NCI-H526 (cell line): ENCODE measurements at regions not wholly inside any gene's neighbourhood (a gene's known extent, or its start where the extent isn't known, plus 50 kb on each side); places are given as distances from the start of the nearest gene placed in this dataset.

Experiments
- DNase-seq, 2 experiments: peaks; one replicate each; lab custom pipeline; 2025; lab: John Stamatoyannopoulos, UW

DNA sequence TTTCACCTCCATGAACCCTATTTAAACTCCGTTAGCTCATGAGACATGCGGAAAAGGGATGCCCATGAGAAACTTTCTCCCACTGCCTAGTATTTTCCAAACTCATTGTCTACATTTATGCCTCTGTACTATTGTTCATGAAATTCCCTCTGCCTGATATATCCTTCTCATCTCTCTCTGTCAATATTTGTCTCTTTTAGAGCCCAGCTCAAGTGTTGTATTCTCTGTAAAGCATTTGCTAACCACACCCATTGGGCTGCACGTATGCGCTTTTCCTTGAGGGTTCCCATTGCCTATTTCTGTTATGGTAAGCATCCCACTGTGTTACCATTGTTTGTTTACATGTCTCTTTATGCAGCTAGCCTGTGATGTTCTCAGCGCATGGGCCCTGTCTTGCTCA lies 211.4 kb downstream of the MDFIC start:
- DNase-seq: no peak

DNA sequence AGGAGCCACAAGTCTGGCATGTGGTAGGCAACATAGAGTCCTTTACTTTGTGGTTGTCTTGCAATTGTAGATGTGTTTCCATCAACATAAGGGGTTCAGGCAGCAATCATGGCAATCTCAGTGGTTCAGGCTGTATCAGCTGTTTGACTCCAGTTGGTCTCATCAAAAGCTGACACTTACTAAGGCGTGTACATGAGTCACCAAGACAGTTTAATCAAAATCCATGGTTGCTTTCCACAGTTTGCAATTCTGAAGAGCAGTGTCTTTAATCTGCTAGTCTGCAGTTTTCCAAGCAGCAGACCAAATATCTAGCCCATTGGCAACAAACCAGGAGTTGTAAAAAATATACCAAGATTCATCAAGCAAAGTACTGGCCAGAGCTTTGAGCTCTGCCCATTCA lies 210.2 kb downstream of the MDFIC start:
- no peak for DNase-seq

DNA sequence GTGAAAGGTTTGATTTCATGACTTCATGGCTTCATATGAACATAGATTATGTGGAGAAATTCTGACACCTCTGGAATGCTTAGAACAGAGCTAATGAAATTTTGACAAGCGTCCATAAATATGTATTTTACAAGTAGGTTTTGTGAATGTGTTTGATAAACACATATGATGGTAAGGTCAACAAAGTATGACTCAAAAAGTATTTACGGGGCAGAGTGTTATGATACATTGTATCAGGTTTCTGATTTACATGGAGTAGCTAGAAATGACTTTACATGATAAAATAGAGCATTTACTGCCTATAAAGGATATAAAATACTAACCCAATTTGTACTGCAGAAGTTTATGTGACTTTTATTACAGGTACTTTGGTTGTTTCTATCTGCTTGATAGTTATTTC lies 206.3 kb downstream of the MDFIC start:
- no peak for DNase-seq

DNA sequence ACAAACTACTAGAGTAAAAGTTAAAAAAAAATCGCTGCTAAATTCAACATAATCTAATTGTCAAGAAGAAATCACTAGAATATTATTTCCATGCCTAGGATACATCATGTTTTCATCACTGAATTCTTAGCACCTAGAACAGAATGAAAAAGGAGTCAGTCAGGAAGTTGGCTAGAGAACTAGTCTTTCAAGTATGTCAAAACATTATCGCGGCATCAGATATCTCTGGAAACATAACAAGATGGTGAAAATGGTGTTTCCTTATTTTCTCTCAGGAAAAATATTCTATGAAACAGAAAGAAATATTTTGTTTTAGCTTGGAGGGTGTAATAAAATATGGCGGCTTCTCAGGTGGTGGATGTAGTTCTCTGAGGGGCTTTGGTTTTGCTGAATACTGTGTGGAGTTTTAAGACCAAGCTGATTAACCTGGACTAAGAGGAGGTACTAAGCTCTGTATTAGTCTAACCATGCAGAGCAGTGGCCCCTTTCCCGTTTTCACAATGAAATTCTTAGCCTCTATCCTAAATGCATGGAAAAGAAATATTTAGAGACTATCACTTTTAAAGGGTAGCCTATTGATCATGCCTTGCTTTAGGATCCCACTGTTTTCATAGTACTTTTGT lies 205.6 kb downstream of the MDFIC start:
- no peak for DNase-seq

DNA sequence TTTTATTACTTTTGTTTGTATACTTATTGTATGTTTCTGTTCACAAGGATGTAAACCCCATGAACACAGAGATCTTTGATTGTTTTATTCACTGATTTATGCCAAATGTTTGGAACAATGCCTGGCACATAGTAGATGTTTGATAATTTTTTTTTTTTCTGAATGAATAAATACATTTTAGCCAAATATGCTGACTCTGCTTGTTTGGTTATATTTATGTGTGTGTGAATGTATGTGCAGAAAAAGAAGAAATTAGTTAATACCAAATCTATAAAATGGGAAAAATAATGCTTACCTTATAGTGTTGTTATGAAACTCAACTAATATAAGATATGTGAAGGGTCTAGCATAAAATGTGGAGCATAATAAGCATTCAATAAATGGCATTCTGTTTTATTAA lies 203.9 kb downstream of the MDFIC start:
- no peak for DNase-seq

DNA sequence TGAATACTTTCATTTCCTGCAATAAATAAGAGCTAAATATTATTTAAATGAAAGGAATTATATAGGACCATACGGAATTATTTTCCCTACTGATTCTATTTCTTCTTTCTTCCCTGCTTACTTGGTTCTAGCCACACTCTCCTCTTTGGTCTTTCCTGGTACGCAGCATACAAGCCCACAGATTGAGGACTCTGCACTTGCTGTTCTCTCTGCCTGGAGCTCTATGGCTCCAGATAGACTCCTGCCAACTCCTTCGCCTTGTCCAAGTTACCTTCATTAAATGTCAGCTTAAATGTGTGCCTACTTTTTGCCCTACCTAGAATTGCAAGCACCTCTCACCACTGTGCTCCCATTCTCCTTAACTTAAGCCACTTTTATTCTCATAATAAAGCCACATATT lies 203.4 kb downstream of the MDFIC start:
- no peak for DNase-seq

DNA sequence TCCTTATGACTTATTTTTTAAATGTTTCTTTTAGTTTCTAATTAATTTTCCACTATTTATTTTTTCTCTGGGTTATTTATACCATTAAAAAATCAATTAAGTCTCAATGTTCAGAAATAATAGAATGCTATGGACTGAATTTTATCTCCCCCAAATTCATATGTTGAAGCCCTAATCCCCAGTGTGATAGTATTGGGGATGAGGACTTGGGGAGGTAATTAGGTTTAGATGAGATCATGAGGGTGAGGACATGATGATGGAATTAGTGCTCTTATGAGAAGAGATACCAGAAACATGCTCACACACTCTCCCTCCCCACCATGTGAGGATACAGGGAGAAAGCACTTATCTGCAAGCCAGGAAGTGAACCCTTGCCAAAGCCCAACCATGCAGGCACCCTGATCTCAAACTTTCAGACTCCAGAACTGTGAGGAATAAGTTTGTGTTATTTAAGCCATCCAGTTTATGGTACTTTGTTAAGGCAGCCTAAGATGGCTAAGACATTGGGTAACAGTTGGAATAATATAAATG lies 202.6 kb downstream of the MDFIC start:
- DNase-seq: no peak

DNA sequence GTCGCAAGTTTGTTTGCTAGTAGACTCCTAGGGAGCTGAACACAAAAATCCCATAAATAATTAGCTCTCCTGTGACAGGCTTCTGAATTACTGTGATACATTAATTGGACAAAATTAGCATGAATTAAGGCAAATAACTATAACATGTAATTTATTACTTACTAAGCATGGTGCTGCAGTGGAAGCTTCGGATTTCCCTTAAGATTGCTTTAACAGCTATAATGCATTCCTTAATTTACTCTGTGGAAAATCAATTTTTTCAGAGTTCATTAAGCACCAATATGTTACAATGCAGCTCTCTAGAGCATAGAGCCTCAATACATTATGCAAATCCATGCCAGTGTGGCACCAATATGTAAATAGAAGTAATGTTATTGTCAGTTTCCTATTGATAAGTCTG lies 201.5 kb downstream of the MDFIC start:
- DNase-seq: no peak

DNA sequence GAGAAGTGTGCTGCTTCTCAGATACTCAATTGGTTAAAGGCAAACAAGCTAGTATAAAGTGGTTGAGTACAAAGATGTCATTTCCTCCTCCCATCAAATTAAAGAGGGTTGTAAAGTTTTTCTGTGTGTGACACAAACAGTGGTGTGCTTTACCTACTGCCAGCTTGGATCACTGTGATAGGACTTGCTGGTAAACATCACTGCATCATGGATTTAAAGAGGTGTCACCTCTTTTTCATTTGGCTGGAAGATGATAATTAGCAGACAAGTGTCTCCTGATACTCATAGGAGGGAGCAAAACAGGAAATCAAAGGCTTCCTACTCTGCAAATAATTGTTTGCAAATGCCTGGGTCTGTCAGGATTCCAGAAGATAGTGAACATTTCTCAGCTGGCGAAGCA lies 200.5 kb downstream of the MDFIC start:
- DNase-seq: no peak

DNA sequence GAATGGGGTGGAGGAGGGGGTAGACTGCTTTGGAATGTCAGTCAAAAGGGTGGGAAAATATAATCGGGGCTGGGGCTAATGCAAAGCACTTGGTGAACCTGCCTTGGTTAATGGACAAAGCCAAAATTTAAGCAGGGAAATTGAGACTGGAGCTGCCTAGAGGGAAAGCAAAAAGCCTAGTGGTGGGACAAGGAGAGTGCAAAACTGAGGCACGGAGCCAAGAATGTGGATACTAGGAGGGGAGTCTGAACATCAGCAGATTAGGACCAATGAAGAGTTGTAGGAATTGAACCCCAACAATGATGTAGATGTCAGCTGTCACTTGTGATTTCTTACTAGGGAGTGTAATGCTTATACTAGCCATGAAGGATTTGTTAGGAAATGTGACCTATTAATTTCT lies 195.9 kb downstream of the MDFIC start:
- peak in 1 of 2 experiments; percentile 14 for DNase-seq

DNA sequence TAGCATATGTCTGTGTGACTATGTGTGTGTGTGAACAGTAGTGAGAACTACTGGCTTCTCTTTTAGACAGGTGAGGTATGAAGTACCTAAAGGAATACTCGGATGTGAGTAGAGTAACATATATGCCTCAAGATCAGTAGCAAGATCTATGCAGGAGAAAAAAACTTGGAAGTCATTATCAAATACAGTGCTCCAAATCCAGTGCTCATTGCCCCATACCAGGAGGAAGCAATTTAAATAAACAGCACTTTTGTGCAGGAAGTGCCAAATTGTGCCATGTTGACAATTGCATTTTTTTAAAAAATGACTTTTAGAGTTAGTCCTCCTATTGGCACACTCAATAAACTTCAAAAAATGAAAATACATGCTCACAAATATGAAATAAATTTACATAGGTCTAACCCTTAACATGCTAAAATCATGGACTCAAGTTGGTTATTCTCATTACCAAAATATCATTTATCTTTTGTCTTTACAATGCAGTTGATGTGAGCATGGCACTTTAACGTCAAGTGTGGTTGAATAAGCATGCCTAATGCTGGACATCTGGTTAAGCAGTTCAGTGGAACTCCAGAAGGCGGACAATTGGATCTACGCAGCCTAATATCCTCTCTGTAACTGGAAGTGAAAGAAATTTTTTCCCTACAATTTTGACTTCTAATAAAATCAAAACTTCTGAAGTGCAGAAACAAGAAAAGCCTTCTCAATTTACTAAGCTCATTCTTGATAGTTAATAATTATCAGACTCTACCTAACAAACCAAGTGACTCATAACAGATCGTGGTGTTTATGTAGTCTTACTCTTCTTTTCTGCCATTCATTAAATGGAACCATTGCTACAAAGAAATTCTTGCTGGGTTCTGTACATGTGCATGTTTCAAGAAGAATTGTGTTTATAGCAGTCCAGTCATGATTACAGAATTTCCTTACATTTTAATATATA lies 195.2 kb downstream of the MDFIC start:
- no peak for DNase-seq

DNA sequence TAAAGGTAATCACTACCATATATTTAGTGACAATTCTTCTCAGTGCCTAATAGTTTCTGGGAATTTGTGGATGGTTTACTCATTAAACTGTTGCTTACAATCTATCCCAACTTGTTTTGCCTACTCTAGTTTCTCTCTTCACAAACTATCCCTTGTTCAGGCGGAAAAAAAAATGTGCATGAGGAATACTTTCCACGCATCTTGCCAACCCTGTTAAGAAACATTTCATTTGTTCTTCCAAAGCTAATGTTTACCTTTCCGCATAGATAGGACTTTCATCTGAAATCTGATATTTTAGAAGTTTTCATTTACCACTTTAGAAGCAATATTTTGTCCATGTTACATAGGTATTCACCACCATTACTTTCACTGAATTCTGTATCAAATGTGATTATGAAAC lies 191.9 kb downstream of the MDFIC start:
- no peak for DNase-seq

DNA sequence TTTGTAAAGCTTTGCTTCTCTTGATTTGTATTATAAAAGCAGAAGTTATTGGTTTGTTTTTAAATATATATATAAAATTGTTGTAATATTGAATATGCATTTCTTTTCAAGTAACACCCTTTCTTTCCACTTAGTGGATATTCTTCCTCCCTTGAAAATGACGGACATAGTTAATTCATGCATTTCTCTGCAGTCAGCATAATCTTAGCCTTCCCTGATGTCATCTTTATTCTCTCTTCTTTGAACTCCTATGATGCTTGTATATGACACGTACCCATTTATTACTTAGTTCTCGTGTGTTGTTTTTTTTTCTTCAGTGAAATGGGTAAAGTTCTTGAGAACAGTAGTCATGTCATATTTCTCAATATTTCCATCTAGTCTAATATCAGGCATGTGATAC lies 191.2 kb downstream of the MDFIC start:
- DNase-seq: no peak

DNA sequence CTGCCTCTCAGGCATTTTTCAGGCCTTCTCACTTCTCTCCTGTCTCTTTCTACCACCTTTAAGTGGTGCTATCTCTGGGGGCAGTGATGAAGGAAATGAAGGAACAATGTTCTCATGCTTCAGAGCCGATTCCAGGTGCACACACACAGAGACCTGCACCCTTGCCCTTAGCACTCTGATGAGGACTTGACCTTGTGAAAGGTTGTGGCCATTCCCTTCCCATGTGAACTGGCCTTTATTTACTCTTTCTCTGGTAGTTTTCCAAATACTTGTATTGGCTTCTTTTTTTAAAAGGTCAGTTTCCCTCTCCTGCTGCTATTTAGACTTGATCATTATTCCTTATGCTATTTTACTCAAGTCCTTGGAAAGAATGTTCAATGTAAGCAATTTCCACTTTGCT lies 188.6 kb downstream of the MDFIC start:
- no peak for DNase-seq

DNA sequence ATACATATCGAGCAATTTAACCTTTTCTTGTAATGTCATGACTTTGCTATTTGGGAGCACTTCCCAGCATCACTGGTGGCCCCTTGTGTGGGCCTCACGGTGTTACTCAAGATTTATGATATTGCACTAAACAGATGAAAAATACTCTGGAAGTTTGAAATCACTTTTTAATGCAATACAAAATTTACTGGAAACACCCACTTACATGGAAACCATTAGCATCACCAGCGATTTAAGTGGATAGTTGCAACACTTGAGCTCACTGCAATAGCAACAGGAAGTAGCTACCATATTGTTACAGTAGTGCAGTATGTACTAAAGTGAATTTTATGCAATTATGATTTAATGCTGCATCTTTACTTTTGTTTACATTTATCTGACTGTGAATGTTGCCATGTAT lies 184.4 kb downstream of the MDFIC start:
- DNase-seq: no peak

DNA sequence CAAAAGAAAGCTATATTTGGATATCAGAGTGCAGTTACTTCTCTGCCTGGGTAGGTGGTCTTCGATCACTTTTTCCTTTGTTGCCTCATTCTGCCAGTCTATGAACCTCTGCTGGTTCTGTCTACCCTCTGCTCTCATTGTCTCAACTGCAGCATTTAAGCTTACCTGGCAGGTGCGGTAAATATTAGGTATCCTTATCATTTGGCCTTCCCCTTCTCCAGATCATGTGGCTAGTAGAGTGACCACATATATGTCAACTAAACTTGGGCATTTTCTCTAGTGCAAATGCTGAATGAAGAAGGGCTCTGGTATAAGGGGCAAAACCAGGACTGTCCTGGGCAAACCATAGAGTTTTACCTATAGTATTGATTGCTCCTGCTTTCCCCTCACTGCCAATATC lies 180.8 kb downstream of the MDFIC start:
- no peak for DNase-seq

DNA sequence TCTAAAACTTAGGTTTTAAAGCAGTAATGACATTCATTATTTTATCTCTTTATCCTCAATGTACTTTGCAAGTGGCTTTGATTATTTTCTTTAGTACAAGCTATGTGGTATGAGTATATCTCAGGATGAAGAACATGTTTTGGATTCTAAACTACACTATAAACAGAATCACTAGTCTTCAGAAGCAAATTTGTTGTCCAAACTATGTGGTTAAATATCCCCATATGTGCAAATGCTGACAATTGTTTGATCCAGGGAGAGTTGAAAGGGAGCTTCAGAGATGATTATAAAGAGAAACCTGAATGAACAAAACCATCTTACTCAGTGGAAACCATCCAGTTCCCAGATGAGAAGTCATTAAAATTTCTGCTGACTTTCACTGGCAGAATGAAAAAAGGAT lies 179.3 kb downstream of the MDFIC start:
- DNase-seq: no peak

DNA sequence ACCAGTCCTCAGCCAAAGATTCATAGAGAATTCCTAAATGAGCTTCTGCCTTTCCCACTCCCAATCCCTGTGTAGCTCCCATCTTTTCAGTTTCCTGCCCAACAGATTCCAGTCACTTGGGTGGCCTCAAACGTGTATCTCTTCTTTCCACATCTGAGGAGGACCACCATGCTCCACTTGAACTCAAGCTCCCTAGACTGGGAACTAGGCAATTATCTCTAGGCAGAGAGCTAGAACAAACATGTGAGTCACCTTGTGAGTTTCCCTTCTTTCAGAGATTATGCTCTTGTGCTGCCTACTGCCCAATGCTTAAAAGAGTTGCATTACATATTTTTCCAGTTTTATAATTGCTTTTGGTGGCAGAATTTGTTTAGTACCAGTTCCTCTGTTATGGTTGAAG lies 178.0 kb downstream of the MDFIC start:
- no peak for DNase-seq

DNA sequence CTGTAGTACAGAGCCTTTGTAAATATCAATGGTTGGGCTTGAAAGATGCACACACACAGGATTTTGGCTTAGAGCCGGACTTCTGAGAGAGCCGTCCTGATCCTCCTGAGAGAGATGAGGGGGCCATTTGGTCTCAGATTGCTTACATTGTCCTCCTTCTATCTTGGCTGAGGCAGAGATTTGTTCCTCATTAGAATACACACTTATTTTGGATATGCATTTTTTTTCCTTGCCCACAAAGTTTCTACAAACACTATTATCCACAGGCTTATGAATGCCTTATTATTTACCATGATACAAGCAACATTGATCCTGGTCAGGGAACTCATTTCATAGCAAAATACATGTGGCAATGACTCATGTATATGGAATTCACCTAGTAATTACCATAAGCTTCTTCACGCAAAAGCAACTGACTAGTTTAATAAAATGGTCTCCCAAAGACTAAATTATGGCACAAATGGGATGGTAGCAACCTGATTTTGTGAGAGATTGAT lies 175.3 kb downstream of the MDFIC start:
- no peak for DNase-seq

DNA sequence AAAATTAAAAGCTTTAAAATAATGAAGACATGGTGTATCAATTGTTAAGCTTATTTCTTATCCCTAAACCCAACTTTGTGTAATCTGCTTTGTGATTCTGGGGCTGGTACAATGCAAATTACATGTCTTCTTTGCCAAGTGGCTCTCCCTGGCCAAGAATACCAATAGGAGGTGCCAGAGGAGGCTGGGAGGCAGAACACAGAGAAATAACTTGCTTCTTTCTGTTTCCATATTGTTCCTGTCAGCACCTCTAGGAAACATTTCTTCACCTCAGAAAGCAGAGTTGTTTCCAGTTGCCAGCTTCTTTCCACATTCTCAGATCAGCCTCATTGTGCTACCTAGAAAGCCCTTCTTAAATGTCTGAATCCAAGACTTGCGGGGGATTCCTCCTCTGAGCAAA lies 174.4 kb downstream of the MDFIC start:
- no peak for DNase-seq

DNA sequence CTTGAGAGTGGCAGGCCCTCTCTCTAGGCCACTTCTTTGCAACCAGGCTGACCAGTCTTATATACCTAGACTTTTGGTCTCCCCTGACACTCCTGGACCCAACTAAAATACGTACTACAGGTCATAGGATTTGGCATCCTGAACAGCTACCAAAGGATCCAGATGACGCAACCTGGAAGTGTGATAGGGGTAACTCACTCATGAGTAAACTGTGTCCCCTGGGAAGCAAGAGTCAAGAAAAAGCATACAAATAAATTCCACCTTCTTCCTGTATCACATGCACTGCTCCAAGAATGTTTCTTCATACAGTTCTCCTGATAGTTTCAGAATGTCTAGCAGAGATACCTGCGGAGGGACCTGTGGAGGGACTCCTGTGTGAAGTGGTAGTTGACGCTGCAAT lies 172.3 kb downstream of the MDFIC start:
- no peak for DNase-seq

DNA sequence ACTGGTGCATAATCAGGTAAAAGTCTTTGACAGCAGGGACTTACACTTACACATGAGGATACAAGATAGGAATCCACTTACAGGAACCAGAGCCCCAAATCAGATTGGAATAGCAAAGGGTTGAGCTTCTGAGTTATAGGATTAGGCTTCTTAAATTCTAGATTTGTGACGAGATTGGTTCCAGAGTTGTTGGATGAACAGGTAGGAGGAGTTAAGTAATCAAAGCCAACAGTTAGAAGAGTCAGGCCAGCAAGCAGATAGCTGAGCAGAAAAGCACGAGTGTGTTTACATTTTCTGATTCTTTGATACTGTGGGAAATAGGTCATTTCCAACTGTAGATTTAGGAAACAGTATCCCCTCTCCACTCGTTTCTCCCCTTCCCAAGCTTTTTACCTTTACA lies 167.0 kb downstream of the MDFIC start:
- DNase-seq: no peak

DNA sequence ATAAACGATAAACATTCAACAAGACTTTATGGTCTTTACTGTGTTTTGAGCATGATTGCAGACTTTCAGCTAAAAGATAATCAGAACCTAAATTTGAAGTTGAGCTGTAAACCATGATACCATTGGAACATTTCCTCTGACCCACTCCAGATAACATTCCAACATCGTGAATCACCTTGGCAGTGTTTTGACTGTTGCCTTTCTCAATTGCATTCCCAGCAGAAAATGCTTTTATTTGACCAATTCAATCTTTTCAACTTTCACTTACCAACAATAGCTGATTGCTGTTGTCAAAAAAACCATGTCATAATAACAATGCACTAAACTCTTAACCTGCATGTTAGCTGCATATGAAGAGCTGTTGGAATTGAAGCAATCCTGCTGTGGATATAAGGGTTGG lies 165.5 kb downstream of the MDFIC start:
- no peak for DNase-seq
